GM18499 (cell line): ENCODE measurements at regions not wholly inside any gene's neighbourhood (a gene's known extent, or its start where the extent isn't known, plus 50 kb on each side); places are given as distances from the start of the nearest gene placed in this dataset.
"Not testable (repeated sequence)": the region's sequence is repeated elsewhere in the genome, so short reads cannot be mapped to it uniquely, and the experiment has no call there.

ENCODE experiments used
- ATAC-seq: cut with Tn5 transposase; IDR thresholded peaks from one replicate; pipeline ENCODE4 v1.9.1; 2021; ENCODE audit warnings: moderate number of reproducible peaks; ENCODE audit not compliant: insufficient read depth, unreplicated experiment

DNA sequence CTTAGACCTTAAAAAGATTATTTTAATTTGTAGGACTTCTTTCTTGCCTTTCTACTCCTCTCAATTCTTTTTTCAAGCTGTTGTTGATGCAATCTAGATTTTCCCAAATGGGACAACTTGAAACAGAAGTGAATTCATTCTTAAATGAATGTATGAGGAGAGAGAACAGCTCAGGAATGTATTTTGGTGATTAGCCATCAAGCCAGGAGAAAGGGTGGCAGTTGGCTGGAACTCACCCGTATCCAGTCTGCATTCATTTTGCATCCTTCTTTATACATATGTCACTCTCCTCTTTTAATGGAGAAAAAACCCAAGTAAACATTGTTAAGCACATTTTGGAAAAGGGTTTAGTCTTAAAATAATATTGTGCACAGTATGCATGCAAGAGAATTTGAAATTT, 251.3 kb downstream of the REEP3 start:
- no peak for ATAC-seq

DNA sequence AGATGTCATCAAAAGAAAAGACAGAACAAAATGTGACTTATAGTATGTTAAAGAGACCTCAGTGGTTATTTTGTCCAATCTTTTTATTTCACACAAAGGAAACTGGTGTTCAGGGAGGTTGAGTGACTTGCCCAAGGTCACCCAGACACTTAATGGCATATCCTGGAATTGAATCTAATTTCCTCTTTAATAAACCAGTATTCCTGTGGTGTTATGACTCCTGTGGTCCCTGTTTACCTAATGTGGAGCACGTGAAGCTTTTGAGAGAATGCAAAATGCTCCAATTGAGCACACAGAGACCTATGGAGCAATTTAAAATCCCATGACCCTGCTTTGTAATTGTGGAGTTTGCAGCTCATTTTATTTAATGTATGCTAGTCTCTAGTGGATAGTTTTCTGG, 251.9 kb downstream of the REEP3 start:
- ATAC-seq = no peak

DNA sequence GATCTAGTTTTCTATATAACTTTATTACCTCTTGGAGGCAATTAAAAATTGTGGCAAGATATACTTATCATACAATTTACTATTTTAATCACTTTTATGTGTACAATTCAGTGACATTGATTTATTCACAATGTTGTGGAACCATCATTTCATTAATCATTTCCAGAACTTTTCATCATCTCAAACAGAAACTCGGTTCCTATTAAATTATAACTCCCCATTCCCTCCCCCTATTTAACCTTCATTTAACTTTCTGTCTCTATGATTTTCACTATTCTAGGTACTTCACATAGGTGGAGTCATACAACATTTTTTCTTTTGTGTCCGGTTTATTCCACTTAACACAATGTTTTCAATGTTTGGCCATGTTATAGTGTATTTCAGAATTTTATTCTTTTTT, 252.8 kb downstream of the REEP3 start:
- no peak for ATAC-seq

DNA sequence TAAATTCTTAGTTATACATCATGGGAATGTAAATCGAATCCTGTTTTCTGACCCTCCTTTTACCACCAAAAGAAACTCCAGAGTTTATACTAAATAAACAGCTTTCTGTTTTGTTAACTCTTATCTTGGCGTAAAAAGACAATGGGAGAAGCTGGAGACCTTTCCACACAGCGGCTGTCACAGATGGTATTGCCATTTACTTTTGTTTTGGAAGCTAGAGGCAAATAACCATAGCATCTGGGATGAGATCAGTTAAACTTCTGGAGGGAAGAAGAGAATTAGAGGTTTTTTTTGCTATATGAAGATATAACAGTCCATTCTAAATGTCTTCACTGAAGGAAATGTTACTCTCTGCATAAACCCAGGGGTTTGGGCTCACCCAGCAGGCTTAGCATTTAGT, 258.9 kb downstream of the REEP3 start:
- ATAC-seq = no peak

DNA sequence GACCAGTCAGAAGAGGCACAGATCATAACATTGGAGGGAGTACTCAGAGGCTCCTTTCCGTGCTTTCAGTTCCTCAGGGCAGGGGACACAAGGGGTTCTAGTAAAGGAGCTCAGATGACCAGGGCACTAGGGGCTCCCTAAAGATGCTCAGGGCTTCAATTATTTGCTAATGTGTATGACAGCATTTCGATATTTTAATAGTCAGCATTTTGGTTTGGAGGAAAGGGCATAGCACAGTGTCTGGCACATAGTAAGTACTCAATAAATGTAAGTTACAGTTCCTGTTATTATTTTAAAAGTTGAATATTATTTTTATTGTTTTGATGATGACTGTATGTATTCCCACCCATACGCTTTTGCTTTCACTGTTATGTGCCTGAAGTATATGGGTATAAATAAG, 260.0 kb downstream of the REEP3 start:
- ATAC-seq = no peak

DNA sequence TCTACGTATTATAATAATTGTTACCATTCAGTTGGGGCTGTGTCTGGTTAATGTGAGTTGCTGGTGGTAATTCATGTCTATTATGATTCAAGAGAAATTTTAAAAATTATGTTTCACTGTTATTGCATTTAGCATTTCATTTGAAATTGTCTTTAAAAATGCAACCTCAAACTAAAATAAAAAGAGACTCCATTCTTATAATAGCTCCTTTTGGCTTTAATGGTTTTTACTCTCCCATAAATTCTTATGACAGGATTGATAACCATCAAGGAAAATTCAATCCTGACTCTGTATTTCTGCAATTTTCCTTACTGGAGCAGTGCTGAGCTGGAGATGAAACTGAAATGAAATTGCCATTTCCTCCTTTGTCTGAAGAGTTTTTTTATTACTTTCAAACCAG, 262.7 kb downstream of the REEP3 start:
- ATAC-seq = no peak

DNA sequence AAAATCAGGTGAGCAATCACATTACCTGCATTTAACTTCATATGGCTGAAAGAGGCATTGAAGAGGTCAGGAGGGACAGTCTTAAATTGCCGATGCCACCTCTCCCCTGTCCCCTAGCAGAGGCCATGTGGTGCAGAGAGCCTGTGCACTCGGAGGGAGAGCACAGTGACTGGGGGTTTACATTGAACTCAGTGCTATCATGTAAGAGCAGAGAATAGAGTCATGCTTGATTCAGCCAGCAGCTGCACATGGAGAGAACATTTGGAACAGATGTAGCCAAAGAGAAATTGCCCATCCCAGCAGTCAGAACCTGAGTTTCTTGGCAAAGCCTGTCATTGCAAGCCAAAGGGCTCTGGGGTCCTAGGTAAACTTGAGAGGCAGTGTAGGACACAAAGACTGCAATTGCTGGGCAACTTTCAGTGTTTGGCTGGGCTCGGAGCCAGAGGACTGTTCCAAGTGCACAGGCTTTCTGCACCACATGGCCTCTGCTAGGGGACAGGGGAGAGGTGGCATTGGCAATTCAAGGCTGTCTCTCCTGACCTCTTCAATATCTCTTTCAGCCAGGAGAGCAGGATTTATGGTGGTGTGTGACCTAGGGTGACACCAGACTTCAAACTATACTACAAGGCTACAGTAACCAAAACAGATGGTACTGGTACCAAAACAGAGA, 267.1 kb downstream of the REEP3 start:
- ATAC-seq = no peak

DNA sequence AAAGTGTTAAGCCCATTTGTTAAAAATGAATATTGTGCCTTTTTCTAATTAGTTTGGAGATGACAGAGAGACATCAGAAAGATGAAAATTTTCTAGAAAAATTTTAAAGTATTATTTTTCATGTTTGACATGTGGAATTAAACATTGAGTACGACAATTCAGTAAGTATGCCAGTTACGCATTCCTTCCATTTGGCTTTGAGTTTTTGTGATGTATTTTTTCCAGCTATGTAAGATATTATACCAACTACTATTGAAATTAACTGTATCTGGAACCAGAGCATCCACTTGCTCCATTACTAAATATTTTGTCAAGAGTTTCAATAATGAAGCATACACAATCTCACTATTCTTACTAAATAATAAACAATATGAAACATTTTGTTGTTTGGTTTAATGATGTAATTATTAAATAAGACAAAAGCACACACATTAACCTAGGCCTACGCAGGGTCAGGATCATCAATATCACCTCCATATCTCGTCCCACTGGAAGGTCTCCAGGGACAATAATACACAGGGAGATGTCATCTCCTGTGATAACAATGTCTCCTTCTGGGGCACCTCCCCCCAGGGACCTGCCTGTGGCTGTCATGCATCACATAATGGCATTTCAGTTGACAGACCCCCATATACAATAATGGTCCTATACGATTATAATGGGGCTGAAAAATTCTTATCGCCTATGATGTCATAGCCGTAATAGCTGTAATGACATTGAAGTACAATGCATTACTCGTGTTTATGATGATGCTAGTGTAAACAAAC, 274.1 kb downstream of the REEP3 start:
- ATAC-seq = no peak

DNA sequence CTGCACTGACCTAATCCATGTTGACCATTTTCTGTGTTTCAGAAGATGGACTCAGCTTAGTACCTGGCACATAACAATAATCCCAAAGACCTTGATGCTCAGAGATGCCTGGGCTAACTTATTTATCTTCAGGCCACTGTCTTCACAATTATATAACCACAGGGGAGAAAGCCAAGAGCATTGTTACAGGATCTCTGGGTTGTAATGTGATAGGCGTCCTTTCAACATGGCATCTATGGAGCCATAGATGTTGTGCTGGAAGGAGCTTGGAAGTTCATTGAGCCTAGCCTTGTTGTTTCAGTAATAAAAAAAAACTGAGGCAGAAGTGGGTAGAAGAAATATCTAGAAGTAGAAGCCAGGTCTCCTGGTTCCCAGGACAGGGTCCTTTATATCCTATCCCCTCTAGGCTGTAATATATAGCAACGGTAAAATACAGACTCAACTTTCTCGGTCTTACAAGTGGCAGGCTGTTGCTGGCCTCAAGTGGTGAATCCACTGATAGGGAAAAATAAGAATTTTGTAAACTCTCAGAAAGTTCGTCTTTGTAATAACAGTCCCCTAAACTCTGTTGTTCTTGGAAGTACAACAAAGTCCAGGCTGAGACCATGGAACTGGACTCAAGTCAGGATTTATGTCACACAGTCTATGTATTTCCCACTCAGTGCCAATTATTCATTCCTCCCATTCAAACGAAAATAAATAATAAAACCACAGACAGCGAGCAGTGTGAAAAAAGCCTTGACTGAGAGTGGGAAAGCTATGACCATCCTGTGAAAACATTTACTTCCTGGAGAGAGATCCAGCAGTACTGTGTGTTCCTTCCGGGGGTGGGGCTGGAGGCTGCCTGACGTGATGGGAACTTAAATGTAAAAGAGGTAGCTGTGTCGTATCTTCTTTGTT, 277.6 kb downstream of the REEP3 start:
- ATAC-seq = no peak

DNA sequence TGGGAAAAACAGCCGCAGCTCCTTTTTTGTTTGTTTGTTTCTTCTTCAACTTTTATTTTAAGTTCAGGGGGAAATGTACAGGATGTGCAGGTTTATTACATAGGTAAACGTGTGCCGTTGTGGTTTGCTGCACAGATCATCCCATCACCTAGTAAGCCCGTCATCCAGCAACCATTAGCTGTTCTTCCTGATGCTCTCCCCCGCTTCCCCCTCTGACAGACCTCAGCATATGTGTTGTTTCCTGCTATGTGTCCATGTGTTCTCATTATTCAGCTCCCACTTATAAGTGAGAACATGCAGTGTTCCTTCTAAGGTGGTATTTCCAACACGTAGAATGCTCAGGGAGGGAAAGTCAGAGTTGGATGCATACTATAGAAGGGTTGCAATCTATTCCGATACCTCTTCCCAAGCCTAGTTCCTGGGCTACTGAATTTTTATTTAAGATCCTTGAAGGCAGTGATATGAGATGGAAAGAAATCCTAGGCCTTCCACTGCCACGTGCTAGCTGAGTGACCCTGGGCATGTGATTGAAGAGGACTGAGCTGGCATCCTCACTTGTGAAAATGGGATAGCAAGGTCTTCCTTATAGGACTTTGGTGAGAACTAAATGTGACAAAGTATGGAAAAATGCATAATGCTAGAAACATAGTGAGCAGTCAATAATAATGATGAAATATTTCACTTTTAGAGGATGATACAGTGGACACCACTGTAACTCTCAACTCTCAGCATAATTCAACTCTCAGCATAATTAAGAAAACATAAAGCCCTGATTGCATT, 278.5 kb downstream of the REEP3 start:
- no peak for ATAC-seq

DNA sequence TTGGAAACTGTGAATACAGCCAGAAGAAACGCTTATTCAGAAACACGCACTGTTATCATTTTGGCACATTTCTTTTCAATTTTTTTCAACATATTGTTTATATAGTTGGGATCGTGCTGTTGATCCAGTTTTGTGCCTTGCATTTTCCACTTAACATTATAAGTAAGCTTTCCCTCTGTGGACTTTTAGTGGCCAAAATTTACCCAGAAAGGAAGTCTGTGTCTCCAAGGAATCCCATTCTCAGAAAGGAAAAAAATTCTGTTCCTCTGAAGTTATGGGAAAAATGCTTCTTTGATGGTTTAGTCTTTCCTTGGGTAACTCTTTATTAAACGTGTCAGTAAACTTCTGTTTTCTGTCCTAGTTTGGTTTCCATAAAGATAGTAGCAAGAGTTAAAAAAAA, 280.0 kb downstream of the REEP3 start:
- no peak for ATAC-seq

DNA sequence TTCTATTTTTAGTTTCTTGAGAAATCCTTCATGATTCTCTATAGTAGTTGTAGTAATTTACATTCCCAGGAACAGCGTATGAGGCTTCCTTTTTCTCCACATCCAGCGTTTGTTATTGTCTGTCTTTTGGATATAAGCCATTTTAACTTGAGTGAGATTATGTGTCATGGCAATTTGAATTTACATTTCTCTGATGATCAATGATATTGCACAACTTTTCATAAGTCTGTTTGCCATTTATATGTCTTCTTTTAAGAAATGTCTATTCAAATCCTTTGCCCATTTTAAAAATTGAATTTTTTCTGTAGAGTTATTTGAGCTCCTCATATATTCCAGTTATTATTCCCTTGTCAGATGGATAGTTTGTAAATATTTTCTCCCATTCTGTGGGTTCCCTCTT, 285.1 kb downstream of the REEP3 start:
- no peak for ATAC-seq

DNA sequence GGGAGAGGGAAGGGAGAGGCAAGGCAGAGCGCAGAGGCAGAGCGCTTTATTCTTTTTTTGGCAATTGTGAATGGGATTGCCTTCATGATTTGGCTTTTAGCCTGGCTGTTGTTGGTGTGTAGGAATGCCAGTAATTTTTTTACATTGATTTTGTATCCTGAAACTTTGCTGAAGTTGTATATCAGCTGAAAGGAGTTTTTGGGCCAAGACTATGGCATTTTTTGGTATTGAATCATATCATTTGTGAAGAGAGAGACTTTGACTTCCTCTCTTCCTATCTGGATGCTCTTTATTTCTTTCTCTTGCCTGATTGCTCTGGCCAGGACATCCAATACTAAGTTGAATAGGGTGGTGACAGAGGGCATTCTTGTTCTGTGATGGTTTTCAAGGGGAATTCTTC, 291.3 kb downstream of the REEP3 start:
- ATAC-seq = no peak

DNA sequence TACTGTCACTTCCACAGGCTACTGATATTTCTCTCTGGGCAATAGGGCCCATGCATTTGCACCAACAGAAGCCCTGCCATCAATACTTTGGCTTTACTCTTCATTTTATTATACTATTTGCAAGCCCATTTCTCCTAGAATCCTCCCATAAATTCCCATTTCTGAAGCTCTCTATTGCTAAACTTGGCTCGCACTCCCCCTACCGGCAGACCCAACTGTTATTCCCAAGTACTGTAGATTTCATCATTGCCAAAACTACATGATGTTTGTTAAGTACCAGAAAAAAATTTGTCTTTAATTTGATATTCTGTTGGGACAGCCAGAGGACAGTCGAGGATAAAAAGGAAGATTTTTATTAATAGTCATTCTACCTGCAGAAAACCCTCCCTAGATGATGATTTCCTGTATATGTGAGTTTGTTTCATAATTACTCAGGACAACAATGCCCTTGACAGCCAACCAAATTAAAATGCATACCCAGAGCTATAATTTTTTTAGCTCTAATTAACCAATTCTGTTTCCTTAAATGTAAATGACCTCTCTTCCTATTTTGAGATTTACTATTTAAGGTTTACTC, 298.6 kb downstream of the REEP3 start:
- ATAC-seq = no peak

DNA sequence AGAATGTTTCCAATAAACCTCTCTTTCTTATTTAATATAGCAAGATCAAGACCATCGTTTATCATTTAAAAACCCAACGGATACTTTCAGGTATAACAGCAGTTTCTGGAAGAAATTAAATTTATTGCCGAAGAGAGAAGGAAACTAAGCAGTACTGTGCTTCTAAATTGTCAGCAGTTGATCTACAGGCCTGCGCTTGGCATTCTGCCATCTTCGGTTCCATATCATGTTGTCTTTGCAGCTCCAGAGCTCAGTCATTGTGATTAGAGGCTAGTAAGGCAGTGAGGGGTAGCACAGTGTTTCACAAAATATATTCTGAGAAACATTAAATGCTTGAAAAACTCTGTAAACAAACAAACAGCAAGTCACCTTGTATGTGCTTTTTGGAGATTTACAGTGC, 301.3 kb downstream of the REEP3 start:
- no peak for ATAC-seq

DNA sequence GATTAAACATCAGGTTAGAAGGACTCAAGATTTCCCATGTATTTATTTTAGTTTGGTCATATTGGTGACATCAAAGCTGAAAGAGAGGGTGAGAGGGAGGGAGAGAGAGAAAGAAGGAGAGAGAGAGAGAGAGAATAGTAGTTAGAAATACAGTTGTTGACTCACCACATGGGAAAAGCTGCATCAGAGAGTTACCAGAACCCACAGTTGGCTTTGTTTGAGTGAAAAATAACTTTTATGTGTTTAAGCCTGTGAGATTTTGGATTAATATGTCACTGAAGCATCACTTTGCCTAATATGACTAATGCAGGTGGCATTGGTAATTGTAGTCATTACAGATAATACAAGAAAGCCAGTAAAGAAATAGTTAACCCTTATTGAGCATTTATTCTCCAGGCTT, 303.9 kb downstream of the REEP3 start:
- no peak for ATAC-seq

DNA sequence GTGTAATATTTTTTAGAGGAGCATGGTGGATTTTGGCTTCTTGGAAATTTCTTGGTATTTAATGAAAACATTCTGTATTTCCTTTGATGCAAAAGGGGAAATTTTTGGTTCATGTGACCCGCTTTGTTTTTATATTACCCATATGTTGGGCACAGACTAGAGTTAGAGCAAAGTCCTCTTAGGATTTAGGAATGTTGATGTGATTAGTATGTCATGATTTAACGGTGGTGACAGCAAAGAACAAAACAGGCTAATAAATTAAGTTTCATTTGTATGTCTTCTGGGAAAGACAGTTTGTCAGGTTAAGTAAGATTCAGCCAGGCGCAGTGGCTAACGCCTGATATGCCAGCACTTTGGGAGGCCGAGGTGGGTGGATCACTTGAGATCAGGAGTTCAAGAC, 304.6 kb downstream of the REEP3 start:
- no peak for ATAC-seq

DNA sequence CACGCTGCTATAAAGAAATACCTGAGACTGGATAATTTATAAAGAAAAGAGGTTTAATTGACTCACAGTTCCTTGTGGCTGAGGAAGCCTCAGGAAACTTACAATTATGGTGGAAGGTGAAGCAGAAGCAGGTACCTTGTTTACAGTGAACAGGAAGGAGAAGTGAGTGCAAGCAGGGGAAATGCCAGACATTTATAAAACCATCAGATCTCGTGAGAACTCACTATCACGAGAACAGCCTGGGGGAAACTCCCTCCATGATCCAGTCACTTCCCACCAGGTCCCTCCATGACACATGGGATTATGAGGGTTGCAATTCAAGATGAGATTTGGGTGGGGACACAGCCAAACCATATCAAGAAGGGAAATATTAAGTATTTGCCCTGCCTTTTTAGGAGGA, 305.8 kb downstream of the REEP3 start:
- not testable (repeated sequence) for ATAC-seq

DNA sequence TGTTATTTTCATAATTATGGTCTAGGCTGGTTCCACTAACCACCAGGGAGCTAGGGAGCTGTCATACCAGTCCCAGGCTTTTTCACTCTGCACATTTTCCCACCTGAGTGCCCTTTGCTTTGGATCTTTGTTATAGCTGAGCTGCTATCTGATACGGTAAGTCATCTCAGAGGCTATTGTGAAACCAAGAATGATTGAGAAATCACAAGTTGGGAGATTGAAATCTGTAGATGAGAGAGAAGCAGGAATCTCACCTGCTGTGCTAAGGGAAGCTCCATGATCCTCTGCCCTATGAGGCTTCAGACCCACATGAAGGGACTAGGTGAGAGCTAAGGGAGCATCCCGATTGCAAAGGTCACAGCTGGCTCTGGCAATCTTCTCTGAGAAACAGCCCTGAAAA, 307.8 kb downstream of the REEP3 start:
- no peak for ATAC-seq

DNA sequence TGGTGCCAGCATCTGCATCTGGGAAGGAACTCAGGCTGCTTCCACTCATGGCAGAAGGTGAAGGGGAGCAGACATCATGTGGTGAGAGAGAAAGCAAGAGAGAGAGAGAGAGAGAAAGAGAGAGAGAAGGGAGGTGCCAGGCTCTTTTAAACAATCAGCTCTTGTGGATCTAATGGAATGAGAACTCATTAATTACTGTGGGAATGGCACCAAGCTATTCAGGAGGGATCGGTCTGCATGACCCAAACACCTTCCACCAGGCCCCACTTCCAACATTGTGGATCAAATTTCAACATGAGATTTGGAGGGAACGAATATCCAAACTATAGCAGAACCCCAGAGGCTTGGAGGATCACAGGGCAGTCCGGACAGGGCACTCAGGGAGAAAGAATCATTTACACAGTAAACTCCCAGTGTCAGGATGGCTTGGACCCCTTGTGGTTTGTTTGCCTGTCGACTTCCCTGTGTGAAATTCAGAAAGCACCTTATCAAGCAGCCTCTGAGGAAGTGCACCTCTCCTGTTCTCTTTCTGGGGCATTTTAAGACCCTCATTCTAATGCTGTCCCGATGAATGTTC, 308.5 kb downstream of the REEP3 start:
- no peak for ATAC-seq
